ENCODE measurements at regions not wholly inside any gene's neighbourhood (a gene's known extent, or its start where the extent isn't known, plus 50 kb on each side); places are given as distances from the start of the nearest gene placed in this dataset.
"Not testable (repeated sequence)": the region's sequence is repeated elsewhere in the genome, so short reads cannot be mapped to it uniquely, and the experiment has no call there.

DNA sequence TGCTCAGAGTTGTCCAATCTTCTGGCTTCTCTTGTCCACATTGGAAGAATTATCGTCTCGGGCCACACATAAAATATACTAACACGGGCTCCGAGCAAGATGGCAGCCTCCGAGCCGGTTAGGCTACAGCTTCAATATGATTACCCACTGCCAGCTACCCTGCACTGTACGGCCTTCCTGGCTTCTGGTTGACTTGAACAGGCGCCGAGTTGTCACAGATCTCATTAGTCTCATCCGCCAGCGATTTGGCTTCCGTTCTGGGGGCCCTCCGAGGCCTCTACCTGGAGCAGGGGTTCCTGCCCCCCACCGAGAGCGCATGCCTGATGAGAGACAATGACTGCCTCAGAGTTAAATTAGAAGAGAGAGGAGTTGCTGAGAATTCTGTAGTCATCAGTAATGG is 101.2 kb upstream of the NUDT6 start:
- H3K27ac ChIP-seq: no peak overlapping the region
- WGBS, 2 donors: 97 to 98% methylated on average over 15 of the region's 15 CpGs
- no peak for ATAC-seq

DNA sequence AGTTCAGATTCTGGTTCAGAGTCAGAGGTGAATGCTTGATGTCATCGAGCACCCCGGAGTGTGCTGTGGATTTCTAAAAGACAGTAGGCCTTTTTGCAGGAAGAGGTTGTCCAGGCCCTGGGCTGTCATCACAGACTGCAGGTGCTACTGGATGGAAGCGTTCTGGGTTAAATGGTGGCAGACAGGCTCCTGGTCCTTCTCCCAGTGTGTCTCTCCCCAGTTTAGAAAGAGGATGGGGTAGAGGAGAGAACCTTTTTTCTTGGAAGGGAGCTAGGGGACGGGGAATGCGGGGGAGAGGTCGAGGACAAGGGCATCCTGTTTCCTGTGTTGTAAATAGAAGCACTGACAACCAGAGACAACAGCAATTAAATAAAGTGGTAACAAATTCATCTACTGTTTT is 102.3 kb upstream of the NUDT6 start:
- DNase-seq (no peak), ATAC-seq (no peak), FAIRE-seq (no peak)
- no peaks in the 10 kb centered on the region for H3K4me1 ChIP-seq
- no peak overlapping the region for H3K27ac ChIP-seq
- no peaks in the 10 kb centered on the region for H3K36me3 ChIP-seq
- H3K4me3 ChIP-seq: no peak overlapping the region
- WGBS, 2 donors: 73 to 78% methylated on average over 6 of the region's 6 CpGs
- no peaks in the 10 kb centered on the region for H3K27me3 ChIP-seq
- no peaks in the 10 kb centered on the region for H3K9me3 ChIP-seq
- intact Hi-C loops (cut with DNase I): no loop called here
- TF ChIP-seq, protein P1, sequence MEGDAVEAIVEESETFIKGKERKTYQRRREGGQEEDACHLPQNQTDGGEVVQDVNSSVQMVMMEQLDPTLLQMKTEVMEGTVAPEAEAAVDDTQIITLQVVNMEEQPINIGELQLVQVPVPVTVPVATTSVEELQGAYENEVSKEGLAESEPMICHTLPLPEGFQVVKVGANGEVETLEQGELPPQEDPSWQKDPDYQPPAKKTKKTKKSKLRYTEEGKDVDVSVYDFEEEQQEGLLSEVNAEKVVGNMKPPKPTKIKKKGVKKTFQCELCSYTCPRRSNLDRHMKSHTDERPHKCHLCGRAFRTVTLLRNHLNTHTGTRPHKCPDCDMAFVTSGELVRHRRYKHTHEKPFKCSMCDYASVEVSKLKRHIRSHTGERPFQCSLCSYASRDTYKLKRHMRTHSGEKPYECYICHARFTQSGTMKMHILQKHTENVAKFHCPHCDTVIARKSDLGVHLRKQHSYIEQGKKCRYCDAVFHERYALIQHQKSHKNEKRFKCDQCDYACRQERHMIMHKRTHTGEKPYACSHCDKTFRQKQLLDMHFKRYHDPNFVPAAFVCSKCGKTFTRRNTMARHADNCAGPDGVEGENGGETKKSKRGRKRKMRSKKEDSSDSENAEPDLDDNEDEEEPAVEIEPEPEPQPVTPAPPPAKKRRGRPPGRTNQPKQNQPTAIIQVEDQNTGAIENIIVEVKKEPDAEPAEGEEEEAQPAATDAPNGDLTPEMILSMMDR (IDR thresholded peaks at IDR 0.05): no peak

More for the DNA sequence above, 101.2 kb upstream of the NUDT6 start:
- FAIRE-seq (no peak), DNase-seq (peak in 1 of 6 donors; percentile 25)
- Histone ChIP-seq H3K4me1 (no peaks in the 10 kb centered on the region), H3K9me3 (no peaks in the 10 kb centered on the region), H3K27me3 (no peaks in the 10 kb centered on the region), H3K36me3 (no peaks in the 10 kb centered on the region), H3K4me3 (no peak overlapping the region)
- intact Hi-C loops (cut with DNase I): no loop called here
- TF ChIP-seq, protein P1 (IDR thresholded peaks at IDR 0.05): no peak

DNA sequence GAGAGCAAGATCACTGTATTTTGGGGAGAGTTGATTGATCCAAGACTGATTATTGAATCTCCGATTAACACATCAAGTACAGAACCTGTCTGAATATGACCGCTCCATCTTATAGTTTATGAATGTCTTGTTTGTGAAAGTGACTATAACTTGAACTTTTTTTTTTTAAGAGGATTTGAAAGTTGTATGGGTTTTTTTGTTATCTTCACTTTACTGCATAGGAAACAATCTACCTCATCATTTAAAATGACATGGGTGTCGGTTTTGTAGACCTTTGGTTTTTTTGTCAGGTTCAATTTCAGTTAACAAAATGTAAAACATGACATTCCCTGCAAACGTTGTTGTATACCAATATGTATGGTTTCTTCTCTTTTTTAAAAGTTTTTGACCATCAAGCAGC is 103.0 kb upstream of the NUDT6 start:
- intact Hi-C loops (cut with DNase I): no loop called here
- no peak for DNase-seq
- Histone ChIP-seq H3K9me3 (no peaks in the 10 kb centered on the region), H3K36me3 (no peaks in the 10 kb centered on the region), H3K4me1 (no peaks in the 10 kb centered on the region), H3K27ac (no peak overlapping the region), H3K4me3 (no peak overlapping the region), H3K27me3 (no peaks in the 10 kb centered on the region)
- TF ChIP-seq, protein P1 (IDR thresholded peaks at IDR 0.05): no peak
- FAIRE-seq: peak; percentile 23
- no peak for ATAC-seq
- WGBS, 2 donors: 83 to 88% methylated on average over 4 of the region's 4 CpGs

DNA sequence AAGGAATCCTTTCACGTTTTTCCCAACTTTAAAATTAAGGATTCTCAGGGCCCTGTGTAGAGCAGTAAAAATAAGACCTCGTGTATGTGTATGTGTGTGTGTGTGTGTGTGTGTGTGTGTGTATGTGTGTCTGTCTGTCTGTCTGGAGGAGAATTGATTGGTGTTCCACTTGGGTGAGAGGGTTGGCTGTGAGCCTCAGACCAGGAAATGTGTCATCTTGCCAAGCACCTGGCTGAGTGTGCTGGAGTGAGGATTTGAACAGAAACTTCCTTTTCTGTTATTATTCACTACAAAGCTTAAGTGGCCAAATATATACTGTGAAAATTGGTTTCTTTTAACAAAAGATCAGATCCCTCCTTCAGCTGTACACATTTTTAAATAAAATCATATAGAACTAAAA is 103.6 kb upstream of the NUDT6 start:
- peak in 2 of 6 donors; percentile 27 to 32 for DNase-seq
- peak in 3 of 4 donors; percentile 40 to 43 (median 42) for ATAC-seq

DNA sequence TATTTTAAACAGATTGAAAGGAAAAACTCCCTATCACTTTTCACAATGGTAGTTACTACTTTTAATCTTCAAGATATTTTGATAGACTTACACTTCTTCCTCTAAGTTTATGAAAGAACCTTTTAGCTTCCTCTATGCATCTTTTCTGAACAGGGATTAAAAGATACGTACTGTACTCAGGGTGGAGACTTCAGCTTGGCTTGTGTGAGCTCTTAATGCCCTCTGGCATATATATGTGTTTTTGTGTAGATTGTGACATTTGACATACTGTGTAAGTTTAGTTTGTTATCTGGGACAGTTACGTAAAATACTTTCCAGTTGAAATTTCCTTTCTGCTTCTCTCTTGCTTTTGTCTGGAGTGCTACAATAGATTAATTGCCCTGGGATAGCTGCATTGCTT is 109.3 kb upstream of the NUDT6 start:
- TF ChIP-seq, protein P1 (IDR thresholded peaks at IDR 0.05): no peak
- no peak for ATAC-seq

More for the DNA sequence above, 103.6 kb upstream of the NUDT6 start:
- H3K9me3 ChIP-seq; H3K4me3 ChIP-seq; H3K36me3 ChIP-seq; H3K27ac ChIP-seq; H3K27me3 ChIP-seq; FAIRE-seq; H3K4me1 ChIP-seq; intact Hi-C loops (cut with DNase I): not testable (repeated sequence)
- WGBS, 2 donors: 19 to 37% methylated on average over 2 of the region's 2 CpGs

More for the DNA sequence above, 109.3 kb upstream of the NUDT6 start:
- Histone ChIP-seq H3K27me3 (no peaks in the 10 kb centered on the region), H3K9me3 (no peaks in the 10 kb centered on the region), H3K4me1 (no peaks in the 10 kb centered on the region), H3K27ac (no peak overlapping the region), H3K4me3 (no peak overlapping the region), H3K36me3 (no peaks in the 10 kb centered on the region)
- intact Hi-C loops (cut with DNase I): no loop called here
- DNase-seq: no peak
- WGBS, 2 donors: 74 to 95% methylated on average over 2 of the region's 2 CpGs
- no peak for FAIRE-seq

Measured in pancreas (tissue), 10 donors.